ENCODE measurements at regions not wholly inside any gene's neighbourhood (a gene's known extent, or its start where the extent isn't known, plus 50 kb on each side); places are given as distances from the start of the nearest gene placed in this dataset.
"Not testable (repeated sequence)": the region's sequence is repeated elsewhere in the genome, so short reads cannot be mapped to it uniquely, and the experiment has no call there.

DNA sequence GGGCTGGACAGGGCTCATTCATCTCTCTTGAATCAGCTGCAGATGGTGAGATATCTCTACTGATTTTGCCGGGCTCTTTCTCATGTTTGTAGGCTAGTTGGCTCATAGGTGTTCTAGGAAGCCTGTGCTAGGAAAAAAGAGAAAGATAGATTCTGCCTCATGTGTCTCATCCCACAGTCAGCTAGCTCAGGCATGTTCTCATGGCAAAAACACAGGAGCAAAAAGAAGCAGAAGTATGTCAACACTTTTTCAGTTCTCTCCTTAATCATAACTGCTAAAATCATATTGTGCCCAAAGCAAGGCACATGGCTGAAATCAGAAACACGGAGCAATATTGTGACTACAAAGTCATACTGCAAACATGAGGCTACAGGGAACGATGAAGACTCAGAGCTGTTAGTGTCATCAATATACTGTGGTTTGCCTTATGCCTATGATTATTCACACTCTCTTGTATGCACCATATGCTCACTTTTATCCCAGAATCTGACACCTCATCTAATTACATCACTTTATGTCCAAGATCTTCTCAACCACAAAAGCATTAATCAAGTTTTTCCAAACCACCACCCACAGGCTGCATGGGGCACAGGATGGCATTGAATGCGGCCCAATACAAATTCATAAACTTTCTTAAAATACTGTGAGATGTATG is 571.9 kb upstream of the CNTNAP5 start:
- no peak for DNase-seq (ENCODE audit: low read depth)
- POLR2A ChIA-PET = no interaction called here
- Histone ChIP-seq H3K27me3 (ENCODE audit: control insufficient read depth, insufficient read depth, low read length) (no peaks in the 10 kb centered on the region), H3K36me3 (ENCODE audit: control insufficient read depth, insufficient read depth, low read length) (no peaks in the 10 kb centered on the region), H3K4me3 (ENCODE audit: low read depth, low read length) (no peak overlapping the region)
- TF ChIP-seq, protein P1, sequence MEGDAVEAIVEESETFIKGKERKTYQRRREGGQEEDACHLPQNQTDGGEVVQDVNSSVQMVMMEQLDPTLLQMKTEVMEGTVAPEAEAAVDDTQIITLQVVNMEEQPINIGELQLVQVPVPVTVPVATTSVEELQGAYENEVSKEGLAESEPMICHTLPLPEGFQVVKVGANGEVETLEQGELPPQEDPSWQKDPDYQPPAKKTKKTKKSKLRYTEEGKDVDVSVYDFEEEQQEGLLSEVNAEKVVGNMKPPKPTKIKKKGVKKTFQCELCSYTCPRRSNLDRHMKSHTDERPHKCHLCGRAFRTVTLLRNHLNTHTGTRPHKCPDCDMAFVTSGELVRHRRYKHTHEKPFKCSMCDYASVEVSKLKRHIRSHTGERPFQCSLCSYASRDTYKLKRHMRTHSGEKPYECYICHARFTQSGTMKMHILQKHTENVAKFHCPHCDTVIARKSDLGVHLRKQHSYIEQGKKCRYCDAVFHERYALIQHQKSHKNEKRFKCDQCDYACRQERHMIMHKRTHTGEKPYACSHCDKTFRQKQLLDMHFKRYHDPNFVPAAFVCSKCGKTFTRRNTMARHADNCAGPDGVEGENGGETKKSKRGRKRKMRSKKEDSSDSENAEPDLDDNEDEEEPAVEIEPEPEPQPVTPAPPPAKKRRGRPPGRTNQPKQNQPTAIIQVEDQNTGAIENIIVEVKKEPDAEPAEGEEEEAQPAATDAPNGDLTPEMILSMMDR (IDR thresholded peaks at IDR 0.05; ENCODE audit: insufficient read depth, low read depth, low read length) = no peak
- CTCF ChIA-PET = no interaction called here

DNA sequence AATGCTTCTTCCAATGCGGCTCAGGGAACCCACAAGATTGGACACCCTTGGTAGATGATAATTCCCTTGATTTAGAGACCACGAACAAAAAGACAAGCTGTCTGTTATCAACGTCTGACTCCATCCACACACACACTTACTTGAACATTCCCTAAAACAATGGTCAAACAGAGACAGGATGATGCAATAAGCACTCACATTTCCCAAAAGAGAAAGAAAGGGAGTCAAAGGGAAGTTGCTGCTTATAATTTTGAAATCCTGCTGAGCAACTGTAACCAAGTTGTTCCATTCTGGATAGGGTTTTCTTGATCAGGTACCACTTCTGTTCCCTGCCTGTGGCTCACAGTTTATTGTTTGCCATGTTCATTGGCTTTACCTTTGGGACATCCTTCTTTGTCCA is 571.3 kb upstream of the CNTNAP5 start:
- no peaks in the 10 kb centered on the region for H3K27me3 ChIP-seq (ENCODE audit: control insufficient read depth, insufficient read depth, low read length)
- TF ChIP-seq, protein P1 (IDR thresholded peaks at IDR 0.05; ENCODE audit: insufficient read depth, low read depth, low read length) = no peak
- H3K4me3 ChIP-seq (ENCODE audit: low read depth, low read length) = no peak overlapping the region
- no peaks in the 10 kb centered on the region for H3K36me3 ChIP-seq (ENCODE audit: control insufficient read depth, insufficient read depth, low read length)
- DNase-seq (ENCODE audit: low read depth) = no peak
- POLR2A ChIA-PET = no interaction called here
- CTCF ChIA-PET = no interaction called here

DNA sequence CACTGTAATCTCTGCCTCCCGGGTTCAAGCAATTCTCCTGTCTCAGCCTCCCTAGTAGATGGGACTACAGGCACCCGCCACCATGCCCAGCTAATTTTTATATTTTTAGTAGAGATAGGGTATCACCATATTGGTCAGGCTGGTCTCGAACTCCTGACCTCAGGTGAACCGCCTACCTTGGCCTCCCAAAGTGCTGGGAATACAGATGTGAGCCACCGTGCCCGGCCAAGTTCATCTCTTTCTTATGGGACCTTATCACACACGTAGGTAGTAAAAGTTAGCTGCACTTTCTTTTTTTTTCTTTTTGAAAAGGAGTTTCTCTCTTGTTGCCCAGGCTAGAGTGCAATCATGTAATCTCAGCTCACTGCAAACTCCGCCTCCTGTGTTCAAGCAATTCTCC is 569.9 kb upstream of the CNTNAP5 start:
- POLR2A ChIA-PET; H3K36me3 ChIP-seq (ENCODE audit: control insufficient read depth, insufficient read depth, low read length); H3K4me3 ChIP-seq (ENCODE audit: low read depth, low read length); CTCF ChIA-PET; H3K27me3 ChIP-seq (ENCODE audit: control insufficient read depth, insufficient read depth, low read length); DNase-seq (ENCODE audit: low read depth): not testable (repeated sequence)

DNA sequence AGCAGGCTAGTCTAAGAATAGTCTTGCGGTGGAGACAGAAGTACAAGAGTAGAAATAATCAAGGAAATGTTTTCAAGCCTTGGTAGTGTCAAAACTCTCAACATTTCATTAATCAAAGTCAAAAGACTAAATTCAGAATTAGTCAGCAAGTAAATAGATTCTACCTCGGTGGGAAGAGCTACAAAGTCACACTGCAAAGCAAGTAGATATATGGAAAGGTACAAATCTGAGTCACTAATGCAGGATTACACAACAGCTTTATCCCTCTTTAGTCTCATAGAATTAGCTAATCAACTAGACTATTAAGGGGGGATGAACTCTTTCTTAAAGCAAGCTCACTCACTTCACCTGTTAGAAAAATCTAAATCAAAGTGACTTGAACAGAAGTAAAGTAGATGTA is 568.7 kb upstream of the CNTNAP5 start:
- no peak overlapping the region for H3K4me3 ChIP-seq (ENCODE audit: low read depth, low read length)
- CTCF ChIA-PET = interaction anchor here (1.2 kb wide), 1 partner anchor 22 kb away, joined by 3 read pairs; no protein-coding TSS in a partner anchor
- no peak for DNase-seq (ENCODE audit: low read depth)
- H3K36me3 ChIP-seq (ENCODE audit: control insufficient read depth, insufficient read depth, low read length) = no peaks in the 10 kb centered on the region
- POLR2A ChIA-PET = no interaction called here
- H3K27me3 ChIP-seq (ENCODE audit: control insufficient read depth, insufficient read depth, low read length) = no peaks in the 10 kb centered on the region
- TF ChIP-seq, protein P1 (IDR thresholded peaks at IDR 0.05; ENCODE audit: insufficient read depth, low read depth, low read length) = no peak

DNA sequence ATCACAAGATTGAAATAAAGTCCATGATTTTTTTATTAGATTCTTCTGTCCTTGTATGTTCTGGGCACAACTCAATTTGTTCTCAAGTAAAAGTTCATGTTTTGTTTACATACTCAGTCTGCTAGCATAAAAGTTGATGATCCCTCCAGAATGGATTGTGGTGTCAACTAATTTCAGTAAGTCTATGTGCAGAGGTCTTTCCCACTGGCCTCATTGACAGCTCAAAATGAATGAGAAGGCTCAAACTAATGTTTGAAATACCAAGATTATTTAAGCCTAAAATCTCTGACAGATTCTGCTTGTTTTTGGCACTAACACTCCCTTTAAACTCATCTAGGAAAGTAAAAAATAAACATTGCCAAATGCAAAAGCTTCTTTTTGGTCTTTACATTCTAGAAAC is 561.2 kb upstream of the CNTNAP5 start:
- CTCF ChIA-PET = no interaction called here
- Histone ChIP-seq H3K27me3 (ENCODE audit: control insufficient read depth, insufficient read depth, low read length) (no peaks in the 10 kb centered on the region), H3K36me3 (ENCODE audit: control insufficient read depth, insufficient read depth, low read length) (no peaks in the 10 kb centered on the region), H3K4me3 (ENCODE audit: low read depth, low read length) (no peak overlapping the region)
- TF ChIP-seq, protein P1 (IDR thresholded peaks at IDR 0.05; ENCODE audit: insufficient read depth, low read depth, low read length) = no peak
- no peak for DNase-seq (ENCODE audit: low read depth)
- POLR2A ChIA-PET = no interaction called here

DNA sequence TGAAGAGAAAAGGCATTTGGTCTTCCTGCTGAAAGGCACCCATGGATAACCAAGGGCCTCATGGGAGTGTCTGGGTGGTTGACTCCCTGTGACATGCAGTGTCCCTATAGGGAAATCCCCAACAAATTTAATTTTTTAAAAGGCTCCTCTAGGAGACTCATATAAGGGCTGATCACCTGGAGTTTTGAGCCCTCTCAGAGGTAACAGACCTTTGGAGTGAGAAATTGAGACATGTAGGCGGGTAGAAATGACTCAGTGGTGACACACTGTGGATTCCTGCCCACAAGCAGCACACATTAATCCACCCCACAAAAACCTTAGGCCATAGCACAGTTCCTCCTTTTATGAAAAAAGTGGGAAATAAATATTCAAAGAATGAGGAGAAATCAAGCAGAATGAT is 557.0 kb upstream of the CNTNAP5 start:
- H3K4me3 ChIP-seq (ENCODE audit: low read depth, low read length) = no peak overlapping the region
- ChIA-PET POLR2A (no interaction called here), CTCF (no interaction called here)
- no peaks in the 10 kb centered on the region for H3K36me3 ChIP-seq (ENCODE audit: control insufficient read depth, insufficient read depth, low read length)
- no peaks in the 10 kb centered on the region for H3K27me3 ChIP-seq (ENCODE audit: control insufficient read depth, insufficient read depth, low read length)
- TF ChIP-seq, protein P1 (IDR thresholded peaks at IDR 0.05; ENCODE audit: insufficient read depth, low read depth, low read length) = no peak
- no peak for DNase-seq (ENCODE audit: low read depth)

All from BJ (cell line).